Brain microvascular endothelial cell (primary cell): ENCODE measurements at regions not wholly inside any gene's neighbourhood (a gene's known extent, or its start where the extent isn't known, plus 50 kb on each side); places are given as distances from the start of the nearest gene placed in this dataset.
A peak's percentile ranks its signal among the peaks of the same experiment; 100 is the strongest.
"Not testable (repeated sequence)": the region's sequence is repeated elsewhere in the genome, so short reads cannot be mapped to it uniquely, and the experiment has no call there.

ENCODE experiments used
- DNase-seq: peaks from one replicate; pipeline ENCODE4 v3.0.0-alpha.2; 2020
- H3K27ac ChIP-seq: fragments of 250-450 bp; sonication (Bioruptor Pico); 2 replicates; pipeline ENCODE4 v1.5.1; 2020; ENCODE audit warnings: mild to moderate bottlenecking, moderate library complexity
- H3K27me3 ChIP-seq: fragments of 250-450 bp; sonication (Bioruptor Pico); replicated peaks from 2 replicates; pipeline ENCODE4 v1.5.1; 2020; ENCODE audit warnings: mild to moderate bottlenecking
- H3K36me3 ChIP-seq: fragments of 250-450 bp; sonication (Bioruptor Pico); replicated peaks from 2 replicates; pipeline ENCODE4 v1.5.1; 2020; ENCODE audit warnings: mild to moderate bottlenecking
- H3K4me3 ChIP-seq: 2 replicates; pipeline ENCODE4 v1.5.1; 2011; ENCODE audit warnings: low read depth, mild to moderate bottlenecking, control low read depth, low read length, moderate library complexity
- CTCF ChIP-seq: IDR thresholded peaks from 2 replicates; pipeline ENCODE4 v1.5.1; 2011; ENCODE audit warnings: low read depth, mild to moderate bottlenecking, moderate library complexity, low read length, control low read depth, inconsistent platforms; ENCODE audit errors: missing control alignments
- in situ Hi-C: cut with HindIII; loops from 2 replicates; pipeline ENCODE4 v1.10.0; 2017; ENCODE audit warnings: low sequenced_read_pairs, low pct_ligation_motif_present

GRCh38 chr4:26242451-26242850, 78.4 kb upstream of the RBPJ start:
- no peak for TF ChIP-seq CTCF
- no peak overlapping the region for H3K27ac ChIP-seq
- in situ Hi-C loops: no loop called here
- H3K4me3 ChIP-seq: no peak overlapping the region
- no peaks in the 10 kb centered on the region for H3K36me3 ChIP-seq
- no peak for DNase-seq
- H3K27me3 ChIP-seq: no peaks in the 10 kb centered on the region

GRCh38 chr4:26244138-26244537, 76.7 kb upstream of the RBPJ start:
- H3K36me3 ChIP-seq, H3K27ac ChIP-seq, H3K27me3 ChIP-seq, H3K4me3 ChIP-seq, DNase-seq, in situ Hi-C loops: not testable (repeated sequence)

- no peaks in the 10 kb centered on the region for H3K36me3 ChIP-seq
- no peaks in the 10 kb centered on the region for H3K27me3 ChIP-seq
- no peak overlapping the region for H3K27ac ChIP-seq
- no peak for TF ChIP-seq CTCF
- peak; percentile 65 for DNase-seq
- in situ Hi-C loops: no loop called here
- no peak overlapping the region for H3K4me3 ChIP-seq
Observed at GRCh38 chr4:26248647-26249046, 72.2 kb upstream of the RBPJ start.

GRCh38 chr4:26252349-26253025, 68.3 kb upstream of the RBPJ start:
- Histone ChIP-seq H3K27me3 (no peaks in the 10 kb centered on the region), H3K27ac (no peak overlapping the region), H3K4me3 (no peak overlapping the region), H3K36me3 (no peaks in the 10 kb centered on the region)
- in situ Hi-C loops: no loop called here
- peak; percentile 37 for DNase-seq
- no peak for TF ChIP-seq CTCF

GRCh38 chr4:26253968-26254367, 66.8 kb upstream of the RBPJ start:
- TF ChIP-seq CTCF: no peak
- Histone ChIP-seq H3K27ac (no peak overlapping the region), H3K4me3 (no peak overlapping the region), H3K27me3 (no peaks in the 10 kb centered on the region), H3K36me3 (no peaks in the 10 kb centered on the region)
- no peak for DNase-seq
- in situ Hi-C loops: no loop called here

- H3K4me3 ChIP-seq: no peak overlapping the region
- no peak overlapping the region for H3K27ac ChIP-seq
- TF ChIP-seq CTCF: no peak
- no peaks in the 10 kb centered on the region for H3K27me3 ChIP-seq
- in situ Hi-C loops: no loop called here
- DNase-seq: no peak
- H3K36me3 ChIP-seq: no peaks in the 10 kb centered on the region
Observed at GRCh38 chr4:26255989-26256388, 64.8 kb upstream of the RBPJ start.

- H3K4me3 ChIP-seq, H3K27me3 ChIP-seq, H3K27ac ChIP-seq, DNase-seq, in situ Hi-C loops, H3K36me3 ChIP-seq: not testable (repeated sequence)
Observed at GRCh38 chr4:26257444-26257843, 63.4 kb upstream of the RBPJ start.
